GM18861 (cell line): ENCODE measurements at regions not wholly inside any gene's neighbourhood (a gene's known extent, or its start where the extent isn't known, plus 50 kb on each side); places are given as distances from the start of the nearest gene placed in this dataset.

ENCODE experiments used
- ATAC-seq: cut with Tn5 transposase; IDR thresholded peaks from one replicate; pipeline ENCODE4 v1.9.1; 2021; ENCODE audit not compliant: unreplicated experiment

GRCh38 chr4:4775493-4776004, 83.9 kb upstream of the MSX1 start:
- ATAC-seq = no peak

GRCh38 chr4:4772534-4772933, 86.9 kb upstream of the MSX1 start:
- no peak for ATAC-seq

- ATAC-seq = no peak
These were observed 88.3 kb upstream of the MSX1 start for GRCh38 chr4:4771160-4771559.

- ATAC-seq = no peak
These were observed 88.9 kb upstream of the MSX1 start for GRCh38 chr4:4770610-4771009.

GRCh38 chr4:4766564-4766963, 92.9 kb upstream of the MSX1 start:
- ATAC-seq = no peak

GRCh38 chr4:4765811-4766210, 93.7 kb upstream of the MSX1 start:
- ATAC-seq = no peak

GRCh38 chr4:4764558-4764905, 94.9 kb upstream of the MSX1 start:
- ATAC-seq = no peak

GRCh38 chr4:4763822-4764557, 95.5 kb upstream of the MSX1 start:
- ATAC-seq = no peak

- ATAC-seq = peak; percentile 92
These were observed 96.3 kb upstream of the MSX1 start for GRCh38 chr4:4762909-4763821.

GRCh38 chr4:4762300-4762699, 97.2 kb upstream of the MSX1 start:
- no peak for ATAC-seq

GRCh38 chr4:4761128-4761982, 98.1 kb upstream of the MSX1 start:
- ATAC-seq = no peak

- ATAC-seq = no peak
These were observed 99.6 kb upstream of the MSX1 start for GRCh38 chr4:4759883-4760282.

- ATAC-seq = no peak
These were observed 100.2 kb upstream of the MSX1 start for GRCh38 chr4:4759232-4759631.

- ATAC-seq = no peak
These were observed 100.8 kb upstream of the MSX1 start for GRCh38 chr4:4758681-4759080.

- ATAC-seq = no peak
These were observed 104.2 kb upstream of the MSX1 start for GRCh38 chr4:4755306-4755705.

GRCh38 chr4:4754641-4755040, 104.8 kb upstream of the MSX1 start:
- ATAC-seq = no peak

GRCh38 chr4:4753643-4754042, 105.8 kb upstream of the MSX1 start:
- ATAC-seq = no peak

GRCh38 chr4:4752576-4753401, 106.7 kb upstream of the MSX1 start:
- ATAC-seq = no peak

GRCh38 chr4:4752025-4752424, 107.4 kb upstream of the MSX1 start:
- no peak for ATAC-seq

GRCh38 chr4:4750187-4750586, 109.3 kb upstream of the MSX1 start:
- ATAC-seq = no peak
